ENCODE measurements at regions not wholly inside any gene's neighbourhood (a gene's known extent, or its start where the extent isn't known, plus 50 kb on each side); places are given as distances from the start of the nearest gene placed in this dataset.

- no peak overlapping the region for H3K4me3 ChIP-seq
- H3K9me3 ChIP-seq (replicated peaks in 1 of 11) = peaks cover 0 to 17% (median 12%) of the 10 kb centered on the region in 11 experiments; a peak in 14 of 22 replicates
- H3K4me2 ChIP-seq = peak overlapping the region in 10 of 11 experiments; percentile 1 to 64 (median 24); a peak in 11 of 22 replicates
- peaks cover 11 to 41% (median 22%) of the 10 kb centered on the region in 10 experiments for H3K4me1 ChIP-seq
- no peak overlapping the region for H3K9ac ChIP-seq
- no peak for TF ChIP-seq Cebpa-rat (IDR thresholded peaks at IDR 0.05)
- H3K27me3 ChIP-seq = peaks cover 36 to 93% (median 85%) of the 10 kb centered on the region in 11 experiments
- H3K36me3 ChIP-seq = no peaks in the 10 kb centered on the region
- peaks cover 0 to 6% (median 0%) of the 10 kb centered on the region in 11 experiments; a peak in 1 of 22 replicates for H4K20me1 ChIP-seq
- no peak overlapping the region for H3K27ac ChIP-seq
Measured at GRCh38 chr1:14183329-14183728, 415.2 kb upstream of the KAZN start.

GRCh38 chr1:14184454-14184853, 414.0 kb upstream of the KAZN start:
- peaks cover 25 to 82% (median 74%) of the 10 kb centered on the region in 11 experiments for H3K27me3 ChIP-seq
- no peak overlapping the region for H3K4me3 ChIP-seq
- H3K27ac ChIP-seq = no peak overlapping the region
- H3K9ac ChIP-seq = no peak overlapping the region
- no peaks in the 10 kb centered on the region for H3K36me3 ChIP-seq
- peaks cover 0 to 6% (median 3%) of the 10 kb centered on the region in 11 experiments; a peak in 5 of 22 replicates for H3K9me3 ChIP-seq (replicated peaks in 1 of 11)
- peak overlapping the region in 3 of 11 experiments; percentile 29 to 64 (median 60); a peak in 6 of 22 replicates for H3K4me2 ChIP-seq
- peaks cover 11 to 41% (median 22%) of the 10 kb centered on the region in 10 experiments for H3K4me1 ChIP-seq
- peaks cover 0 to 6% (median 0%) of the 10 kb centered on the region in 11 experiments; a peak in 1 of 22 replicates for H4K20me1 ChIP-seq
- TF ChIP-seq Cebpa-rat (IDR thresholded peaks at IDR 0.05) = no peak

- H4K20me1 ChIP-seq = no peaks in the 10 kb centered on the region
- no peak overlapping the region for H3K27ac ChIP-seq
- no peak overlapping the region for H3K9ac ChIP-seq
- no peak for TF ChIP-seq Cebpa-rat (IDR thresholded peaks at IDR 0.05)
- no peak overlapping the region for H3K4me3 ChIP-seq
- H3K36me3 ChIP-seq = no peaks in the 10 kb centered on the region
- peaks cover 0 to 3% (median 0%) of the 10 kb centered on the region in 10 experiments; a peak in 6 of 20 replicates for H3K4me1 ChIP-seq
- peaks cover 3 to 33% (median 25%) of the 10 kb centered on the region in 11 experiments; a peak in 18 of 22 replicates for H3K27me3 ChIP-seq
- peaks cover 0 to 15% (median 9%) of the 10 kb centered on the region in 11 experiments; a peak in 12 of 22 replicates for H3K9me3 ChIP-seq (replicated peaks in 1 of 11)
- no peak overlapping the region for H3K4me2 ChIP-seq
Measured at GRCh38 chr1:14189381-14189780, 409.1 kb upstream of the KAZN start.

GRCh38 chr1:14190508-14190907, 408.0 kb upstream of the KAZN start:
- Histone ChIP-seq H3K9me3 (replicated peaks in 1 of 11) (peaks cover 0 to 15% (median 9%) of the 10 kb centered on the region in 11 experiments; a peak in 12 of 22 replicates), H3K4me2 (no peak overlapping the region), H3K9ac (no peak overlapping the region)

GRCh38 chr1:14194511-14194910, 404.0 kb upstream of the KAZN start:
- H3K36me3 ChIP-seq = no peaks in the 10 kb centered on the region
- TF ChIP-seq Cebpa-rat (IDR thresholded peaks at IDR 0.05) = no peak
- H3K4me1 ChIP-seq = no peaks in the 10 kb centered on the region
- peaks cover 0 to 15% (median 9%) of the 10 kb centered on the region in 11 experiments; a peak in 12 of 22 replicates for H3K9me3 ChIP-seq (replicated peaks in 1 of 11)
- no peaks in the 10 kb centered on the region for H3K27me3 ChIP-seq
- no peak overlapping the region for H3K4me2 ChIP-seq
- H3K4me3 ChIP-seq = no peak overlapping the region
- H4K20me1 ChIP-seq = no peaks in the 10 kb centered on the region
- H3K27ac ChIP-seq = no peak overlapping the region
- no peak overlapping the region for H3K9ac ChIP-seq

More at GRCh38 chr1:14190508-14190907, 408.0 kb upstream of the KAZN start:
- no peak for TF ChIP-seq Cebpa-rat (IDR thresholded peaks at IDR 0.05)
- no peaks in the 10 kb centered on the region for H3K36me3 ChIP-seq
- no peaks in the 10 kb centered on the region for H4K20me1 ChIP-seq
- H3K27ac ChIP-seq = no peak overlapping the region
- peaks cover 3 to 22% (median 13%) of the 10 kb centered on the region in 11 experiments; a peak in 17 of 22 replicates for H3K27me3 ChIP-seq
- H3K4me3 ChIP-seq = no peak overlapping the region
- H3K4me1 ChIP-seq = no peaks in the 10 kb centered on the region

- no peak overlapping the region for H3K27ac ChIP-seq
- peaks cover 0 to 7% (median 5%) of the 10 kb centered on the region in 11 experiments; a peak in 16 of 22 replicates for H3K9me3 ChIP-seq (replicated peaks in 1 of 11)
- H3K36me3 ChIP-seq = no peaks in the 10 kb centered on the region
- H3K27me3 ChIP-seq = no peaks in the 10 kb centered on the region
- no peaks in the 10 kb centered on the region for H4K20me1 ChIP-seq
- H3K4me2 ChIP-seq = no peak overlapping the region
- no peak overlapping the region for H3K9ac ChIP-seq
- no peak for TF ChIP-seq Cebpa-rat (IDR thresholded peaks at IDR 0.05)
- H3K4me1 ChIP-seq = 0 out of 20 replicates have a peak, but pooled peaks cover 0 to 7% (median 0%) of the 10 kb centered on the region in 10 experiments
- no peak overlapping the region for H3K4me3 ChIP-seq
Measured at GRCh38 chr1:14205066-14205465, 393.4 kb upstream of the KAZN start.

- no peaks in the 10 kb centered on the region for H3K4me1 ChIP-seq
- H3K27me3 ChIP-seq = no peaks in the 10 kb centered on the region
- H3K9ac ChIP-seq = no peak overlapping the region
Measured at GRCh38 chr1:14215151-14215550, 383.3 kb upstream of the KAZN start.

GRCh38 chr1:14217384-14217783, 381.1 kb upstream of the KAZN start:
- Histone ChIP-seq H4K20me1 (no peaks in the 10 kb centered on the region), H3K4me2 (no peak overlapping the region), H3K4me1 (no peaks in the 10 kb centered on the region), H3K27me3 (no peaks in the 10 kb centered on the region), H3K36me3 (no peaks in the 10 kb centered on the region), H3K27ac (no peak overlapping the region), H3K4me3 (no peak overlapping the region), H3K9ac (no peak overlapping the region), H3K9me3 (replicated peaks in 1 of 11) (peaks cover 13 to 35% (median 24%) of the 10 kb centered on the region in 11 experiments; a peak in 21 of 22 replicates)
- TF ChIP-seq Cebpa-rat (IDR thresholded peaks at IDR 0.05) = no peak

More at GRCh38 chr1:14215151-14215550, 383.3 kb upstream of the KAZN start:
- H3K27ac ChIP-seq = no peak overlapping the region
- no peak overlapping the region for H3K4me2 ChIP-seq
- no peak overlapping the region for H3K4me3 ChIP-seq
- H3K36me3 ChIP-seq = no peaks in the 10 kb centered on the region
- H3K9me3 ChIP-seq (replicated peaks in 1 of 11) = peaks cover 17 to 37% (median 26%) of the 10 kb centered on the region in 11 experiments
- H4K20me1 ChIP-seq = no peaks in the 10 kb centered on the region
- no peak for TF ChIP-seq Cebpa-rat (IDR thresholded peaks at IDR 0.05)

GRCh38 chr1:14220324-14220723, 378.2 kb upstream of the KAZN start:
- Histone ChIP-seq H3K27me3 (no peaks in the 10 kb centered on the region), H3K9ac (no peak overlapping the region), H3K36me3 (no peaks in the 10 kb centered on the region), H3K9me3 (replicated peaks in 1 of 11) (peaks cover 13 to 33% (median 24%) of the 10 kb centered on the region in 11 experiments; a peak in 21 of 22 replicates), H4K20me1 (no peaks in the 10 kb centered on the region), H3K4me2 (no peak overlapping the region), H3K4me3 (no peak overlapping the region), H3K27ac (no peak overlapping the region), H3K4me1 (no peaks in the 10 kb centered on the region)
- no peak for TF ChIP-seq Cebpa-rat (IDR thresholded peaks at IDR 0.05)

GRCh38 chr1:14220811-14221210, 377.7 kb upstream of the KAZN start:
- Histone ChIP-seq H3K4me3 (no peak overlapping the region), H3K4me2 (no peak overlapping the region), H3K27me3 (no peaks in the 10 kb centered on the region), H3K9me3 (replicated peaks in 1 of 11) (peaks cover 13 to 28% (median 24%) of the 10 kb centered on the region in 11 experiments; a peak in 21 of 22 replicates), H3K27ac (no peak overlapping the region), H3K4me1 (no peaks in the 10 kb centered on the region), H3K36me3 (no peaks in the 10 kb centered on the region), H3K9ac (no peak overlapping the region), H4K20me1 (no peaks in the 10 kb centered on the region)
- TF ChIP-seq Cebpa-rat (IDR thresholded peaks at IDR 0.05) = no peak

All from BLaER1 treated with 17β-estradiol and CSF1 and Interleukin-3, amounts not matched to agents 10 nM and 100 nM (cell line).